ENCODE measurements at regions not wholly inside any gene's neighbourhood (a gene's known extent, or its start where the extent isn't known, plus 50 kb on each side); places are given as distances from the start of the nearest gene placed in this dataset.

GRCh38 chrX:127782904-127783303, 269.3 kb downstream of the ACTRT1 start:
- no peak for TF ChIP-seq CTCF (conservative IDR thresholded peaks at IDR 0.05; ENCODE audit: low read depth, low read length)
- TF ChIP-seq POLR2A (IDR thresholded peaks at IDR 0.05; ENCODE audit: low read depth, low read length): no peak
- no peak for TF ChIP-seq USF2 (IDR thresholded peaks at IDR 0.05; ENCODE audit: low read depth, low read length)

Data from IMR-90 (cell line).